B cell (primary cell): ENCODE measurements at regions not wholly inside any gene's neighbourhood (a gene's known extent, or its start where the extent isn't known, plus 50 kb on each side); places are given as distances from the start of the nearest gene placed in this dataset.

Source experiments
- CTCF ChIP-seq: fragments of 200-600 bp; IDR thresholded peaks from one replicate; pipeline ENCODE4 v1.8.0; 2022; ENCODE audit warnings: antibody characterized with exemption, mild to moderate bottlenecking
- EZH2 ChIP-seq: IDR thresholded peaks from 2 replicates; pipeline ENCODE4 v1.6.1; 2012; ENCODE audit warnings: borderline replicate concordance, low read depth, mild to moderate bottlenecking, moderate library complexity, low read length; ENCODE audit not compliant: insufficient read depth, poor library complexity, severe bottlenecking

DNA sequence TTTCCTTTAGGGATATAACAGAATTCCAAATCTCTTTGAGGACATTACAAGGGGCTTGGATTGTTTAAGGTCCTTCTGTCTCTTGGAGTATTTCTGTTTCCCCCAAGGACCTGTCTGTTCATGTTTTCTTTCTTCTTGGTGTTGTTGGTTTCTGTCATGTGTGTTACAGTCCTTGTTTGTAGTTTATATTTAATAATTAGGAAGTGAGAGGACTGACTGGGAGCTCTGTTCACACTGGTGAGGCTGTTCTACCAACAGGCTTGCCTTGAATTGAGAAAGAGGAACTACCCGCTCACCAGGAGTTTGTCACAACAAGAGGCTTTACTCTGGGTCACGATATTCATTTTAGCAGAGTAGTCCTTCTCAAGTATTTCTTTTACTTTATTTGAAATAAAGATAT lies 119.2 kb upstream of the SV2C start:
- TF ChIP-seq CTCF (no peak), EZH2 (no peak)
